HG03060 (cell line): ENCODE measurements at regions not wholly inside any gene's neighbourhood (a gene's known extent, or its start where the extent isn't known, plus 50 kb on each side); places are given as distances from the start of the nearest gene placed in this dataset.
"Not testable (repeated sequence)": the region's sequence is repeated elsewhere in the genome, so short reads cannot be mapped to it uniquely, and the experiment has no call there.

ENCODE experiments used
- ATAC-seq: cut with Tn5 transposase; IDR thresholded peaks from one replicate; pipeline ENCODE4 v1.9.1; 2021; ENCODE audit warnings: low read depth, moderate number of reproducible peaks; ENCODE audit not compliant: unreplicated experiment

DNA sequence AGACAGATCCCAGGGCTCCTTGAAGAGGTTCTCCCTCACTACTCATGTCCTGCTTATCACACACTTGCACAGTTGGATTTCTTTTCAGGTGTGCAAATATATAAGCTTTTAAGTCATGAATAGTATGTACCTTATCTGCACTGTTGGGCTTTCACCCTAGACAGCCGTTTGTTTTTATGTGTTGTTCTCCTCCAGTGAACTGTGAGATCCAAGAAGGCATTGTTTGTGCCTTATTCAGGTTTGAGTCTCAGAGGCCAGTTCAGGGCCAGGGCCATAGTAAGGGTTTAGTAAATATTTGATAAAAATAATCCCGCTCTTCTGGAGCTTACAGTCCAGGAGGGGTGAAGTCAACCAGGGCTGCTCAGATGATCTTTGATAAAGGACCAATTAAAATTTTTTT, 480.0 kb downstream of the TMEM38B start:
- no peak for ATAC-seq

DNA sequence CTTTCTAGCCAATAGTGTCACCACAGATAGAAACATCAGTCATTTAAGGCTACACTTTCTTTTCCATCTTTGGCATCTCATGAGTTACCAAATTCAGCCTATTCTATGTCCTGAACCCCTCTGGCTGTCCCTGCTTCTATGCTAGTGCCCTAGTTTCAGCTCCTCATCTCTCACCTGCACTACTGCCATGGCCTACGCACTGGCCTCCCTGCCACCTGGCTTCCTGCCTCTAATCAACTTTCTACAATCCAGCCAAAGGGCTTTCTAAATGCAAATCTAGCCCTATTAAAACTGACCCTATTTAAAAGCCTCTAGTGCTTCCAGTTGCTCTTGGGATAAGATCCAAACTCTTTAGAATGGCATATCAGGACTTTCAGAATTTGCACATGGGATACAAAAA, 482.9 kb downstream of the TMEM38B start:
- no peak for ATAC-seq

GRCh38 chr9:106179191-106179590, 484.9 kb downstream of the TMEM38B start:
- ATAC-seq, result no peak

- ATAC-seq, result not testable (repeated sequence)
Measured at GRCh38 chr9:106203815-106204516, 509.6 kb downstream of the TMEM38B start.

DNA sequence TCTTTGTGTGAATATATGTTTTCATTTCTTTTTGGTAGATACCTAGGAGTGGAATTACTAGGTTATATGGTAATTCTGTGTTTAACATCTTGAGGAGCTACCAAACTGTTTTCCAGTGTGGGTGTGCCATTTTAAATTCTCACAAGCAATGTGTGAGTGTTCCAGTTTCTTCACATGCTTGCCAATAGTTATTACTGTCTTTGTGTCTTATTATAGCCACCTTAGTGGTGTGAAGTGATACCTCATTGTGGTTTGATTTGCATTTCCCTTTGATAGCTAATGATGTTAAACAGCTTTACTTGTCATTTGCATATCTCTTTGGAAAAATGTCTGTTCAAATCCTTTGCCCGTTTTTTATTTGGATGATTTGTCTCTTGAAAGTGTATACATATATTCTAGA, 513.0 kb downstream of the TMEM38B start:
- ATAC-seq, result no peak

- ATAC-seq, result no peak
Measured at GRCh38 chr9:106218427-106218826, 524.1 kb downstream of the TMEM38B start.

DNA sequence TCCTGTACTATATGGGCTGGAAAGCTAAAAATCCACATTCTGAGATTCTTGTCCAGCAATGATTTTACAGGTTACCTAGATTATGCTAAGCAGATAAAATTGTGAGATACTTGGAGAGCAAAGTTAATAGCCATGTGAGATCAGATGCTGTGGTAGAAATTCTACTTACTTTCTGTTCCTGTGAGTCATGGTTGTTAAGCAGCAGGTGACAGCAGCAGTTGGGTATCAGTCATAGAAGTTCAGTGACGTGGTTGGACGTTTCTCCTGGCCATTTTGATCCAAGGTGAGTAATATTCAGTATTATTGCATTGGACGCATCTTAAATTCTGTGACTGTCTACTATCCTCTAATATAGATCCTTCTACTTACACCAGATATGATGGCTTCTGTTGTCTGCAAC, 524.5 kb downstream of the TMEM38B start:
- ATAC-seq, result peak; percentile 52

DNA sequence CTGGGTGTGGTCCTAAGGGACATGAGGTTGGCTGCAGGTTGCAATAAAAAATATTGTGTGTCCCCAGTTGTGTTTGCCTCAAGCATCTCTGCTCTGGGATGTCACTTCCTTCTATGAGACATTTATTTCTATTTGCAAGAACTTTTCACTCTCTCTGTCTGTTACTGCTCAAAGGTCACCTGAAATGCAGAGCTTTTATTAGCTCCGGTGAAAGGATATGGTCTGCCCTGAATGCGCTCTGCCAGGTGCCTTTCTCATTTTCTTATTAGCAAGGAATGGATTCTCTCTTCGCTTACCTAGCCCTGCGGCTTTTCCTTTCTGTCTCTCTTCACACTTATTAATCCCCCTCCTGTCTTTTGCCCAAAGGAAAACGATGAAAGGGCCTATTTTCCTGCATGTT, 526.1 kb downstream of the TMEM38B start:
- ATAC-seq, result no peak

DNA sequence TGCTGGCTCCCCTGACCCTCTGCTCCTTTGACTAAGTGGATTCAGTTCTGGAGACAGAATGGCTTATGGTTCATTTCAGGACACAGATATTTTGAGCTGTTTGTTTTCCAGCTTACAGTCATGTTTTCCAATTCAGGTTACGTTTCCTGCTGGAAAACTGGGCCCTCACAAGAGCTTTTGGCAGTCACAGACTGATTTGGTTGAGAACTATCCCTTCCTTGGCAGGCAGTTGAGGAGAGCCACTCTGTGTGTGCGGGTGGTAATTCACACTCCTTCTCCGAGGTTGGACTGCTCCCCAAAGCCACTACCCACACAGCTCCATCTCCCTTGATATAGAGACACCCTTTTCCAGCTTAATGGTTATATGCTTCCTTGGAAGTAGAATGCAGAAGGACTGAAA, 534.5 kb downstream of the TMEM38B start:
- no peak for ATAC-seq

DNA sequence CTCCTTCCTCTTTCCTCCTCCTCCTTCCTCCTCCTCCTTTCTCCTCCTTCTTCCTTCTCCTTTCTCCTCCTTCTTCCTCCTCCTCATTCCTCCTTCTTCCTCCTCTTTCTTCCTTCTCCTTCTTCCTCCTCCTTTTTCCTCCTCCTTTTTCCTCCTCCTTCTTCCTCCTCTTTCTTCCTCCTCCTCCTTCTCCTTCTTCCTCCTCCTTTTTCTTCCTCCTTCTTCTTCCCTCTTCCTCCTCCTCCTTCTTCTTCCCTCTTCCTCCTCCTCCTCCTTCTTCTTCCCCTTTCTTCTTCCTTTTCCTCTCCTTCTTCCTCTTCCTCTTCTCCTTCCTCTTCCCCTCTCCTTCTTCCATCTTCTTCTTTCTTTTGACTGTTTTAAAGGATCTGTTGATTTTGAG, 538.8 kb downstream of the TMEM38B start:
- ATAC-seq, result no peak

DNA sequence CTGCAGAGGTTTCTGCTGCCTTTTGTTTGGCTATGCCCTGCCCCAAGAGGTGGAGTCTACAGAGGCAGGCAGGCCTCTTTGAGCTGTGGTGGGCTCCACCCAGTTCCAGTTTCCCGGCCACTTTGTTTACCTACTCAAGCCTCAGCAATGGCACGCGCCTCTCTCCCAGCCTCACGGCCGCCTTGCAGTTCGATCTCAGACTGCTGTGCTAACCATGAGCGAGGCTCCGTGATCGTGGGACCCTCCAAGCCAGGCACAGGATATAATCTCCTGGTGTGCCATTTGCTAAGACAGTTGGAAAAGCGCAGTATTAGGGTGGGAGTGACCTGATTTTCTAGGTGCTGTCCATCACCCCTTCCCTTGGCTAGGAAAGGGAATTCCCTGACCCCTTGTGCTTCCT, 566.6 kb downstream of the TMEM38B start:
- ATAC-seq, result not testable (repeated sequence)

GRCh38 chr9:106277966-106278365, 583.6 kb downstream of the TMEM38B start:
- no peak for ATAC-seq

GRCh38 chr9:106283769-106284168, 579.2 kb upstream of the ZNF462 start:
- no peak for ATAC-seq

GRCh38 chr9:106284296-106284695, 578.7 kb upstream of the ZNF462 start:
- ATAC-seq, result no peak

DNA sequence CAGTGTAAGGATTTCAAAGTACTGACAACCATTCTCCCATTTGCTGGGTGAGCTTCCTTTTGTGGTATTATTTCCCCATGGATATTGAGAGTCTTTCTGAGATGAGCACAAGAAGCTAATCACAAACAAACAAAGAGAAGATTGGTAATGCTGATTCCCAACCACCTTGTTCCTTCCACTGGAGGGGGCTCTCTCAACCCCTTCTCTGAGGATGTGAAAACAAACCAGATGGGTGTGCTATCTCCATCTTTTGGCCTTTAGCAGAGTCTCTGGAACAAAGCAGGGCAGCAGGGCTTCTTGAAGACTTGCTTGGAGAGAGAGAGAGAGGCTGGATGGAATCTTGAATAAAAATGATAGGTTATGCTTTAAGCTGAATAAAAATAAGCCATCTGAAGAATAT, 576.7 kb upstream of the ZNF462 start:
- ATAC-seq, result no peak

DNA sequence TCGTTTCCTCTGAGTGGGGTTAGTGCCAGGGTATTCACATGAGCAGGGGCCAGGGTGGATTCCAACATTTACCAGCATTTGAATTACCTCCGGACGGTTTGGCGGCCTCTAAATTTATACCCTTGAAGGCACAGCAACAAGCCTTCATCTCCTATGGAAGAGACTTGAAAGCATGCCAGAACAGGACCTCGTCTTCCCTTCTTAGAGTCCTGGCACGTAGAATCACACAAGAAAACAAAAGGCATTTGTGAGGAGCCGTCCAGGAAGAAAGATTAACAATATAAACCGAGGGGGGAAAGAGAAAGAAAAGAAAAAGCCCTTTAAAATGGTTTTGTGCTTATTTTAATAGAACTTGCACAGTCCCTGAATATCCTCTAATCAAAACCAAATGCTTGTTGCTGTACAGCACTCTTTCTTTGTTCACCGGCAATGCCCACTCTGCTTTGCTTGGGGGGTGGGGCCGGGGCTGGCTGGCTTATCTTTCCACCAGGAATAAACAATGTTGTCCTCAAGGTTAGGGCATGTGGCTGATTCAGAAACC, 575.8 kb upstream of the ZNF462 start:
- ATAC-seq, result no peak

DNA sequence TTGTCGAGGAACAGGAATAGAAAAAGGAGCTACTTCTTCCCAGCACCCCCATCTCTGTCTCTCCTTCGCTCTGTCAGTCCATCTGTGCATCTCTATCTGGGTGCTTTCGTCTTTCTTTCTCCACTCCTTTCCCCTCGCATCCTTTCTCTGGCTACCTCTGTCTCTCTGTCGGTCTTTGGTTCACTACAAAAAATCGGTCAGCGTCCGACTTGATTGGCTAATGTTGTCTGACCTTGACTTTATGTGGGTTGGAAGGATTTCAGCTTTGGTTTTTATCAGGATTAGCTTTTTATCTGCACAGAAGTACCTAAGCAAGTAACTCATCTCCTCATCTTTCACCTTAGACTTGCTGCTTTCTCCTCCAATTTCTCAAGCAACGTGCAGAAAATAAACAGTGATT, 575.2 kb upstream of the ZNF462 start:
- ATAC-seq, result no peak

DNA sequence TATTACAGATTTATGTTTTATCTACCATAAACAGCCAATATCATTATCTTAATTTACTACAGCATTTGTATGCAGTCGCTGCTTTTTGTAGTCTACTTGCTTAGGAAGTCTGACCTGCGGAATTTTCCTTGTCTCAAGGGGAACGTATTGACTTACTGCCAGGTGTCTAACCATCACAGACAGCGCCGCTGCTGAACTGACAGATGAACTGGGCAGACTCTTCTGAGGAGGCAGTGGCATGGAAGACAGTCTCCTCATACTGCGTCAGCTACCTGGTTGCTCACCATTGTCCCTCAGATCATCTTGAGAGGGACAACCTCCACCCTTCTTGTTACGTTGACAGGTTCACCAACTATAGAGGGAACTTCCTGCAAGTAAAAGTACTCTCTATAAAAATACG, 574.3 kb upstream of the ZNF462 start:
- no peak for ATAC-seq

DNA sequence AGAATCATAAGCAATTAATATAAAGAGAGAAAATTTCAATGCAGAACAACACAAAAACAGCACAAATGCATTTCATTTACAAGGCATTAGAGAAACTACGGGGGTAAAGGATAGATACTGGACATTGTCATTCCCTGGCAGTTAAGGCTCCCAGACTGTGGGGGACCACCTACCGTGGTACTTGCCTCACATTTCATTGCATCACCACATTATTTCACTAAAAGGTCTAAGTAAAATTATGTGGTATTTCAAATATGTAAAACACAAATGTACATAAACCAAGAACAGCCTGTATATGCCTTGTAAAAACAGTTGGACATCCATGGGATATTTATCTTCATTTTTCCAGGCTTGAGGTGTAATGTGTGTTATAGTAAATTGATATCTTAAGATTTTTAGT, 571.2 kb upstream of the ZNF462 start:
- ATAC-seq, result no peak

- ATAC-seq, result no peak
Measured at GRCh38 chr9:106296426-106296825, 566.5 kb upstream of the ZNF462 start.

GRCh38 chr9:106298997-106299396, 564.0 kb upstream of the ZNF462 start:
- no peak for ATAC-seq

- ATAC-seq, result no peak
Measured at GRCh38 chr9:106304401-106304920, 558.5 kb upstream of the ZNF462 start.
